NT2/D1 (cell line): ENCODE measurements at regions not wholly inside any gene's neighbourhood (a gene's known extent, or its start where the extent isn't known, plus 50 kb on each side); places are given as distances from the start of the nearest gene placed in this dataset.

ENCODE experiments used
- SUZ12 ChIP-seq: IDR thresholded peaks from 2 replicates; pipeline ENCODE4 v1.6.1; 2011; ENCODE audit not compliant: insufficient read length, insufficient read depth; ENCODE audit errors: extremely low read depth
- ZNF274 ChIP-seq: IDR thresholded peaks from 2 replicates; pipeline ENCODE4 v1.6.1; 2011; ENCODE audit warnings: mild to moderate bottlenecking, low read depth, low read length

DNA sequence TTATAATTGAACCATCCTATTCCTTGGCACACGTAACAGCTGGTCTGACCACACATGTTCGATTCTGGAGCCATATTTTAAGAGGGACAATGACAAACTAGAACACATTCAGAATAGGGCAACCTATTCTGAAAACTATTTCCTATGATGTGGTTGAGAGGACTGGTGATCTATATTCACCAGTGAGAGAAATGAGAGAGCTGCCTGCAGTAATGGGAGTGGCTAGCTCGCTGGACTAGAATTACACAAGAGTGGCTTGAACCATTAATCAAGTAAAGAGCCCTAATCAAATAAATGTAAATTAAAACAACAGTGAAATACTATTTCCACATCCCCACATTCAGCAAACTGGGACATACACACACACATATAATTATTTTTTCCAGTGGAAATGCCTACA lies 55.3 kb upstream of the LY86 start:
- TF ChIP-seq ZNF274 (no peak), SUZ12 (no peak)
